Breast epithelium (tissue), 4 donors: ENCODE measurements at regions not wholly inside any gene's neighbourhood (a gene's known extent, or its start where the extent isn't known, plus 50 kb on each side); places are given as distances from the start of the nearest gene placed in this dataset.

Experiments used
- DNase-seq, 2 donors: peaks; one replicate each; pipeline ENCODE4 v3.0.0-alpha.2; 2019; ENCODE audit warnings: low spot score in 2 of 2
- H3K27ac ChIP-seq, 2 donors: fragments of 200-600 bp; sonication (generic) in 1 of 2; one replicate each; pipeline ENCODE4 v1.5.1; 2016 to 2019; ENCODE audit warnings: mild to moderate bottlenecking in 1 of 2
- H3K27me3 ChIP-seq, 2 donors: fragments of 200-600 bp; sonication (generic) in 1 of 2; one replicate each; pipeline versions ENCODE4 v1.5.1 to v1.6.0; 2017 to 2019; ENCODE audit warnings: control low read depth in 1 of 2, mild to moderate bottlenecking in 1 of 2
- H3K36me3 ChIP-seq: fragments of 200-600 bp; one replicate; pipeline ENCODE4 v1.5.1; 2019
- H3K4me1 ChIP-seq, 2 donors: fragments of 200-600 bp; sonication (generic); one replicate each; pipeline ENCODE4 v1.5.1; 2016 to 2019; ENCODE audit warnings: control low read depth in 1 of 2
- H3K4me3 ChIP-seq, 3 donors: fragments of 200-600 bp; sonication (generic); 1 replicate in 2 of 3; 2 replicates in 1 of 3; pipeline ENCODE4 v1.5.1; 2016 to 2019; ENCODE audit warnings: mild to moderate bottlenecking in 3 of 3, moderate library complexity in 2 of 3
- H3K9me3 ChIP-seq, 2 donors: fragments of 200-600 bp; sonication (generic) in 1 of 2; one replicate each; pipeline ENCODE4 v1.5.1; 2016 to 2019; ENCODE audit warnings: control low read depth in 1 of 2
- POLR2A ChIP-seq: fragments of 450-650 bp; IDR thresholded peaks from one replicate; pipeline ENCODE4 v1.6.1; 2016; ENCODE audit warnings: antibody characterized with exemption, mild to moderate bottlenecking, moderate library complexity
- POLR2AphosphoS5 ChIP-seq, 3 donors: sonication (generic); formaldehyde crosslinking; IDR thresholded peaks; one replicate each; pipeline ENCODE4 v1.6.1; 2017; ENCODE audit warnings: antibody characterized with exemption in 3 of 3
- intact Hi-C: fragments of 100-400 bp; cut with DNase I; formaldehyde crosslinking; loops from one replicate; pipeline ENCODE4 v1.15.1; 2023; ENCODE audit warnings: low total_unique reads
- TF ChIP-seq, protein P1 (sequence below), 3 donors: fragments of 450-650 bp; IDR thresholded peaks; one replicate each; pipeline ENCODE4 v1.5.1; 2016 to 2017; ENCODE audit warnings: antibody characterized with exemption in 3 of 3, mild to moderate bottlenecking in 3 of 3, moderate library complexity in 3 of 3

DNA sequence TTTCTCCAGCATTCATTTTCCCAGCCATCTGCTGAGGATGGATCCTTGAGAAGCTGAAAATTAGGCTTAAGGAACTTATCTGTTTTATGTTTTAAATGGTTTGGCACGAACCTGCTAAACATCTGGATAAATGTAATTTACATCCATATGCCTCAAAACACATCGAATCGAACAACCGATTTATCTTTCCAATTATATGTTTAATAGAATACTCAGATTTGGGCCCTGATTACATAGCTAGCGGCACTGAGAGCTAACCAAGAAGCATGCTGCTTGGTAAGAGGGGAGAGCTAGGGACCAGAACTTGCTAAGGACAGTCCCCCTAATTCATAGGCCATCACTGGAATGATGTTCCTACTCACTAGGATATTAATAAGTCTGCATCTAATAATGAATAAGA, 144.4 kb downstream of the BUB3 start:
- no peak overlapping the region for H3K4me3 ChIP-seq
- H3K27ac ChIP-seq, result no peak overlapping the region
- DNase-seq, result no peak
- TF ChIP-seq POLR2A (no peak), POLR2AphosphoS5 (IDR thresholded peaks at IDR 0.05) (no peak)
- TF ChIP-seq, protein P1, sequence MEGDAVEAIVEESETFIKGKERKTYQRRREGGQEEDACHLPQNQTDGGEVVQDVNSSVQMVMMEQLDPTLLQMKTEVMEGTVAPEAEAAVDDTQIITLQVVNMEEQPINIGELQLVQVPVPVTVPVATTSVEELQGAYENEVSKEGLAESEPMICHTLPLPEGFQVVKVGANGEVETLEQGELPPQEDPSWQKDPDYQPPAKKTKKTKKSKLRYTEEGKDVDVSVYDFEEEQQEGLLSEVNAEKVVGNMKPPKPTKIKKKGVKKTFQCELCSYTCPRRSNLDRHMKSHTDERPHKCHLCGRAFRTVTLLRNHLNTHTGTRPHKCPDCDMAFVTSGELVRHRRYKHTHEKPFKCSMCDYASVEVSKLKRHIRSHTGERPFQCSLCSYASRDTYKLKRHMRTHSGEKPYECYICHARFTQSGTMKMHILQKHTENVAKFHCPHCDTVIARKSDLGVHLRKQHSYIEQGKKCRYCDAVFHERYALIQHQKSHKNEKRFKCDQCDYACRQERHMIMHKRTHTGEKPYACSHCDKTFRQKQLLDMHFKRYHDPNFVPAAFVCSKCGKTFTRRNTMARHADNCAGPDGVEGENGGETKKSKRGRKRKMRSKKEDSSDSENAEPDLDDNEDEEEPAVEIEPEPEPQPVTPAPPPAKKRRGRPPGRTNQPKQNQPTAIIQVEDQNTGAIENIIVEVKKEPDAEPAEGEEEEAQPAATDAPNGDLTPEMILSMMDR (IDR thresholded peaks at IDR 0.05), result no peak
- H3K4me1 ChIP-seq, result no peaks in the 10 kb centered on the region
- no peaks in the 10 kb centered on the region for H3K27me3 ChIP-seq
- intact Hi-C loops, result no loop called here
- H3K36me3 ChIP-seq, result no peaks in the 10 kb centered on the region
- H3K9me3 ChIP-seq, result no peaks in the 10 kb centered on the region

DNA sequence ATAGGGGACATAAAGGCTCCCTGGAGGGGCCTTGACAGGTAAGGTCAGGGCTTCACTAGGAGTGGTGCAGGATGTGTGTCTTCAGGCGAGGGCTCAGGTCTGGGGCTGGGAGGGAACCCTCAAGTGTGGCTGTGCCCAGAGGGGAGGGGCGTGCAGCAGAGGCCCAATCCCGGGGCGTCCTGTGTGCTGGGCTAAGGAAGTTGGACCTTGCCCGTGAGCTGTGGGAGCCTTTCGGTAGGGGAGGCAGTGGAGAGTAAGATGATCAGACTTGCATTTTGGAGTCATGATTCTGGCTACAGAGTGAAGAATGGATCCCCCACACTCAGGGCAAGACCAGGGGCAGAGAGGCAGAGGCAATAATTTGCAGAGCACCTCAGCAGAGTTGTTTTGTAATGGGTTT, 145.4 kb downstream of the BUB3 start:
- no peaks in the 10 kb centered on the region for H3K9me3 ChIP-seq
- H3K4me1 ChIP-seq, result no peaks in the 10 kb centered on the region
- no peak for DNase-seq
- TF ChIP-seq, protein P1 (IDR thresholded peaks at IDR 0.05), result no peak
- TF ChIP-seq POLR2A, result no peak
- no peak for TF ChIP-seq POLR2AphosphoS5 (IDR thresholded peaks at IDR 0.05)
- intact Hi-C loops, result no loop called here
- no peak overlapping the region for H3K27ac ChIP-seq
- no peaks in the 10 kb centered on the region for H3K27me3 ChIP-seq
- H3K36me3 ChIP-seq, result no peaks in the 10 kb centered on the region
- H3K4me3 ChIP-seq, result no peak overlapping the region

DNA sequence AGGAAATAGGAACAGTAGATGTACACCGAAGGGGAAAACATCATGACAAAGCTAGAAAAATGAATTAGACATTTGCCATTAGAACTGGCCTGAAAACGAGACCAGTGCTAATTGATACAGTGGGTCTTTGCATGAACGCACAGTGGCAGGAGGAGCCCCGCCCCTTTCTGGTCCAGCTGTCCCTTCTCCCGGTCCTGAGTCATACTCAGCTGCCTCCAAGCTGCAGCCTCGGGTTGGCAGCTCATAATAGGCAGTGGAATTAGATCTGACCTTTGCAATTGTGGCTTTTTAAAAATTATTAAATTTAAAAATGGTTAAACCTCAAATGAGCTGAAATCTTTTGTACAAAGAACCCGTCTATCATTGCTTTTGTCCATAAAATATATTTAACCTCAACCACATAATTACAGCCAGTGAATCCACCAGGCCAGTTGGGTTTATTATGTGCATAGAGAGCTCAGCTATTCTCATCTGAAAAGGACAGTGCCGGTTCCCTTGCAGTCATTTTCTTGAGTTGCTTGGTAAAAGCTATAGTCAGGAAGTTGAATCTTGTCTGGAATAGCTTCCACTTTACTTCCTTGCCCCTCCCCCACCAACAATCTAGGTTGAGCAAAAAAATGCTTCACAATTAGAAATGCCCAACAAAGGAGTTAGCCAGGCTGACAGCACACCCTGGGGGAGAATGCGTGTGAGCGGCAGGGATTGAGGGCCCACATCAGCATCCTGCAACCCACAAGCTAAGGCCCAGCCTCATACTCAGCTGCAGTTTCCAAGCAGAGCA, 147.1 kb downstream of the BUB3 start:
- DNase-seq, result no peak
- Histone ChIP-seq H3K36me3 (no peaks in the 10 kb centered on the region), H3K27me3 (no peaks in the 10 kb centered on the region), H3K27ac (no peak overlapping the region), H3K4me3 (no peak overlapping the region), H3K4me1 (no peaks in the 10 kb centered on the region), H3K9me3 (no peaks in the 10 kb centered on the region)
- intact Hi-C loops, result no loop called here
- TF ChIP-seq, protein P1 (IDR thresholded peaks at IDR 0.05), result no peak
- no peak for TF ChIP-seq POLR2A
- TF ChIP-seq POLR2AphosphoS5 (IDR thresholded peaks at IDR 0.05), result no peak

DNA sequence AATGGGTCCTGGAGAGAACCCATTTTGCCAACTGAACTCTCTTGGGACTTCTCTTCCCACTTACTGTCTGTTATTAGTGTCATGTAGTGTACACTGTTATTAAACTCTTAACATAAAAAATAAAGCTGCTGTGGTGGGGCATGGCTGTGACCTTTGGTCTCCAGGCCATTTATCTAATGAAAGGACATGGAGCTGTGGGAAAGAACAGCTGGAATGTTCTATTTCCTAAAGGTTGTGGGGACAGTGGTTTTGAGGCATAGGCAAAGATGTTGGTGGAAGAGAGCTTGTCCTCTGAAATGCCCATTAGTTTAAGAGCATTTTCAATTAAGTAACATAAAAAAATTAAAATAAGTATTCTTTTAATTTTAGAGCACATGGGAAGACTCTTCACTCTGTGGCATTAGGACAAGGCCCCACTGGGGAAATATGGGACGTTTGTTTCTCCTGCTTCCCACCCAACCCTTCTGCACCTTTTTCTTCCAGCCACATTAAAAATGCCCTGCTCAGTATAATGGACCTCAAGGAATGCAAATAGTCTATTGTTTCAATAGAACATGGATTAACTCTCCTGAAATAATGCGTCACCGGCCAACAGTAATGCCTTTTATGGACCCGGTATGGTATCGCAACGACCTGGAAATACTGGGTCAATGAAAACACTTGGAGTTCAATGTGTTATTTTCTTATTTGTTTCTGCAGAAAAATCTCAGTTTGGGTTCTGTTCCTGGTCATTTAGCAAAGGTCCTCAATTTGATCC, 149.6 kb downstream of the BUB3 start:
- TF ChIP-seq POLR2A, result no peak
- TF ChIP-seq POLR2AphosphoS5 (IDR thresholded peaks at IDR 0.05), result no peak
- TF ChIP-seq, protein P1 (IDR thresholded peaks at IDR 0.05), result no peak
- Histone ChIP-seq H3K4me1 (no peaks in the 10 kb centered on the region), H3K4me3 (no peak overlapping the region), H3K27me3 (no peaks in the 10 kb centered on the region), H3K36me3 (peaks cover 5% of the 10 kb centered on the region), H3K27ac (no peak overlapping the region), H3K9me3 (no peaks in the 10 kb centered on the region)
- DNase-seq, result no peak
- intact Hi-C loops, result no loop called here

DNA sequence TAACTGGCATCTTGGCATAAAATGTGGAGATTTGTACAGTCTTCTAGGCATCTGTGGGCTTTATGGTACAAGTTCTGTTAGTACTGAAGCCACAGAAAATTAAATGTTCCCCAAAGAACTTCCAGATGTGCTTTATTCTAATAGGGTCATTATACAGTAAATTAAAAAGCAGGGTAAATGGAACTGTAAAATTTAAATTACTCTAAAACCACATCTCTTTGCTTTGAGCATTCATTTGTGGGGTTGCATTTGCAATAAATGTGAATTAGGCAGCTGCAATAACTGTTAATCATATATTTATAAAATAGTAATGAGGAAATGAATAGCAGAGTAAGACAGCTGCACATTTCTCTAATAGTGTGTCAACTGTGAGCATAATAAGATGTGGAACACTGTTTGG, 151.5 kb downstream of the BUB3 start:
- Histone ChIP-seq H3K4me1 (no peaks in the 10 kb centered on the region), H3K36me3 (peaks cover 5% of the 10 kb centered on the region), H3K27me3 (no peaks in the 10 kb centered on the region), H3K4me3 (no peak overlapping the region), H3K9me3 (no peaks in the 10 kb centered on the region), H3K27ac (no peak overlapping the region)
- no peak for DNase-seq
- TF ChIP-seq, protein P1 (IDR thresholded peaks at IDR 0.05), result no peak
- no peak for TF ChIP-seq POLR2AphosphoS5 (IDR thresholded peaks at IDR 0.05)
- no peak for TF ChIP-seq POLR2A
- intact Hi-C loops, result no loop called here
